ENCODE measurements at regions not wholly inside any gene's neighbourhood (a gene's known extent, or its start where the extent isn't known, plus 50 kb on each side); places are given as distances from the start of the nearest gene placed in this dataset.
"Not testable (repeated sequence)": the region's sequence is repeated elsewhere in the genome, so short reads cannot be mapped to it uniquely, and the experiment has no call there.

GRCh38 chr12:11992515-11992914 is 78.2 kb upstream of the BCL2L14 start:
- H3K9me3 Mint-ChIP-seq: peaks cover 4 to 5% of the 10 kb centered on the region in 2 donors
- H3K4me3 Mint-ChIP-seq: no peak overlapping the region
- DNase-seq (no peak), ATAC-seq (replicated peaks) (no peak)
- H3K27me3 Mint-ChIP-seq: no peaks in the 10 kb centered on the region
- no peak overlapping the region for H3K27ac Mint-ChIP-seq
- H3K36me3 Mint-ChIP-seq: peaks cover 0 to 2% of the 10 kb centered on the region in 2 donors
- H3K4me1 Mint-ChIP-seq: no peaks in the 10 kb centered on the region

GRCh38 chr12:11998307-11998943 is 72.3 kb upstream of the BCL2L14 start:
- not testable (repeated sequence) for H3K4me1 Mint-ChIP-seq; H3K36me3 Mint-ChIP-seq; H3K4me3 Mint-ChIP-seq; H3K9me3 Mint-ChIP-seq; H3K27me3 Mint-ChIP-seq; ATAC-seq (replicated peaks); H3K27ac Mint-ChIP-seq; DNase-seq

GRCh38 chr12:11998944-11999315 is 71.8 kb upstream of the BCL2L14 start:
- Mint-ChIP-seq H3K9me3 (peaks cover 0 to 1% of the 10 kb centered on the region in 2 donors), H3K4me1 (peaks cover 0 to 6% of the 10 kb centered on the region in 2 donors), H3K27ac (no peak overlapping the region), H3K4me3 (no peak overlapping the region), H3K36me3 (peaks cover 0 to 2% of the 10 kb centered on the region in 2 donors), H3K27me3 (no peaks in the 10 kb centered on the region)
- DNase-seq (no peak), ATAC-seq (replicated peaks) (no peak)

GRCh38 chr12:12003609-12004008 is 67.1 kb upstream of the BCL2L14 start:
- ATAC-seq (replicated peaks) (no peak), DNase-seq (no peak)
- Mint-ChIP-seq H3K4me3 (no peak overlapping the region), H3K9me3 (peaks cover 2 to 4% of the 10 kb centered on the region in 2 donors), H3K27me3 (peaks cover 0 to 5% of the 10 kb centered on the region in 2 donors), H3K4me1 (peaks cover 18 to 26% of the 10 kb centered on the region in 2 donors), H3K27ac (no peak overlapping the region), H3K36me3 (peaks cover 0 to 4% of the 10 kb centered on the region in 2 donors)

GRCh38 chr12:12004524-12004923 is 66.2 kb upstream of the BCL2L14 start:
- H3K9me3 Mint-ChIP-seq: peaks cover 2 to 4% of the 10 kb centered on the region in 2 donors

GRCh38 chr12:12007001-12007712 is 63.6 kb upstream of the BCL2L14 start:
- peaks cover 2 to 4% of the 10 kb centered on the region in 2 donors for H3K9me3 Mint-ChIP-seq
- H3K27me3 Mint-ChIP-seq: peaks cover 0 to 5% of the 10 kb centered on the region in 2 donors
- peak; percentile 55 for DNase-seq
- H3K4me3 Mint-ChIP-seq: no peak overlapping the region
- peak overlapping the region; percentile 93 for H3K27ac Mint-ChIP-seq
- H3K4me1 Mint-ChIP-seq: peaks cover 48 to 54% of the 10 kb centered on the region in 2 donors
- H3K36me3 Mint-ChIP-seq: peaks cover 0 to 4% of the 10 kb centered on the region in 2 donors
- peak; percentile 45 to 52 for ATAC-seq (replicated peaks)

More at GRCh38 chr12:12004524-12004923, 66.2 kb upstream of the BCL2L14 start:
- Mint-ChIP-seq H3K4me1 (peaks cover 27 to 29% of the 10 kb centered on the region in 2 donors), H3K27me3 (peaks cover 0 to 5% of the 10 kb centered on the region in 2 donors), H3K4me3 (no peak overlapping the region), H3K27ac (no peak overlapping the region), H3K36me3 (peaks cover 0 to 4% of the 10 kb centered on the region in 2 donors)
- DNase-seq (no peak), ATAC-seq (replicated peaks) (no peak)

- no peak for DNase-seq
- Mint-ChIP-seq H3K4me1 (peaks cover 54 to 60% of the 10 kb centered on the region in 2 donors), H3K4me3 (no peak overlapping the region), H3K27ac (peak overlapping the region; percentile 93), H3K27me3 (peaks cover 4 to 5% of the 10 kb centered on the region in 2 donors), H3K9me3 (peaks cover 2 to 4% of the 10 kb centered on the region in 2 donors), H3K36me3 (peaks cover 0 to 4% of the 10 kb centered on the region in 2 donors)
- ATAC-seq (replicated peaks): no peak
These were observed 63.0 kb upstream of the BCL2L14 start for GRCh38 chr12:12007713-12008231.

GRCh38 chr12:12008232-12008850 is 62.4 kb upstream of the BCL2L14 start:
- ATAC-seq (replicated peaks): no peak

GRCh38 chr12:12008931-12009611 is 61.7 kb upstream of the BCL2L14 start:
- peak overlapping the region in 1 of 2 donors; percentile 30 for H3K4me3 Mint-ChIP-seq
- peak overlapping the region; percentile 93 for H3K27ac Mint-ChIP-seq
- peaks cover 54 to 61% of the 10 kb centered on the region in 2 donors for H3K4me1 Mint-ChIP-seq
- H3K36me3 Mint-ChIP-seq: peaks cover 0 to 4% of the 10 kb centered on the region in 2 donors
- H3K27me3 Mint-ChIP-seq: peaks cover 4 to 5% of the 10 kb centered on the region in 2 donors
- ATAC-seq (replicated peaks) (peak; percentile 73 to 74), DNase-seq (peak; percentile 65)
- H3K9me3 Mint-ChIP-seq: peaks cover 2 to 4% of the 10 kb centered on the region in 2 donors

More at GRCh38 chr12:12008232-12008850, 62.4 kb upstream of the BCL2L14 start:
- peaks cover 54 to 61% of the 10 kb centered on the region in 2 donors for H3K4me1 Mint-ChIP-seq
- H3K9me3 Mint-ChIP-seq: peaks cover 2 to 4% of the 10 kb centered on the region in 2 donors
- H3K27me3 Mint-ChIP-seq: peaks cover 4 to 5% of the 10 kb centered on the region in 2 donors
- peaks cover 0 to 4% of the 10 kb centered on the region in 2 donors for H3K36me3 Mint-ChIP-seq
- no peak for DNase-seq
- H3K4me3 Mint-ChIP-seq: no peak overlapping the region
- peak overlapping the region; percentile 93 for H3K27ac Mint-ChIP-seq

- H3K27me3 Mint-ChIP-seq; ATAC-seq (replicated peaks); H3K9me3 Mint-ChIP-seq; DNase-seq; H3K36me3 Mint-ChIP-seq: not testable (repeated sequence)
- Mint-ChIP-seq H3K4me3 (peak overlapping the region; percentile 77 to 79), H3K4me1 (peaks cover 54 to 61% of the 10 kb centered on the region in 2 donors), H3K27ac (peak overlapping the region; percentile 93)
These were observed 60.9 kb upstream of the BCL2L14 start for GRCh38 chr12:12009749-12010276.

- peak; percentile 73 to 77 for ATAC-seq (replicated peaks)
- Mint-ChIP-seq H3K4me3 (peak overlapping the region; percentile 77 to 79), H3K27me3 (peaks cover 0 to 4% of the 10 kb centered on the region in 2 donors), H3K36me3 (peaks cover 0 to 4% of the 10 kb centered on the region in 2 donors), H3K9me3 (peaks cover 2 to 4% of the 10 kb centered on the region in 2 donors), H3K27ac (peak overlapping the region; percentile 93), H3K4me1 (peaks cover 54 to 61% of the 10 kb centered on the region in 2 donors)
- peak; percentile 76 for DNase-seq
These were observed 60.3 kb upstream of the BCL2L14 start for GRCh38 chr12:12010277-12011039.

GRCh38 chr12:12011880-12012260 is 58.9 kb upstream of the BCL2L14 start:
- Mint-ChIP-seq H3K4me3 (peak overlapping the region in 1 of 2 donors; percentile 49), H3K27me3 (peaks cover 0 to 7% of the 10 kb centered on the region in 2 donors), H3K9me3 (no peaks in the 10 kb centered on the region), H3K36me3 (no peaks in the 10 kb centered on the region), H3K4me1 (peaks cover 54 to 67% of the 10 kb centered on the region in 2 donors), H3K27ac (no peak overlapping the region)
- ATAC-seq (replicated peaks) (no peak), DNase-seq (no peak)
